HCT116 (cell line): ENCODE measurements at regions not wholly inside any gene's neighbourhood (a gene's known extent, or its start where the extent isn't known, plus 50 kb on each side); places are given as distances from the start of the nearest gene placed in this dataset.

Source experiments
- ATAC-seq: fragments of 200-7000 bp; cut with Tn5 transposase; 2 replicates; pipeline ENCODE4 v1.9.1; 2020; ENCODE audit warnings: mild to moderate bottlenecking, moderate library complexity
- BruUV-seq: library from RNA; stranded (reverse); fragments of 400-500 nt; replicated peaks from 2 replicates; lab custom pipeline; 2021; lab: Mats Ljungman, UMichigan
- CTCF ChIA-PET: fragments of 300-600 bp; sonication (Branson Sonifier 250); formaldehyde crosslinking; loops from one replicate; lab custom pipeline; 2021; ENCODE audit warnings: antibody characterized with exemption; lab: Charles Lee
- POLR2A ChIA-PET: fragments of 300-600, 350-600 bp; sonication (Branson Sonifier 250); formaldehyde crosslinking; loops from one replicate; lab custom pipeline; 2021; ENCODE audit warnings: antibody characterized with exemption; lab: Charles Lee
- RAD21 ChIA-PET, 2 experiments: fragments of 300-600 bp; sonication (Branson Sonifier 250); formaldehyde crosslinking; loops; one replicate each; lab custom pipeline; 2023; ENCODE audit warnings: low total read pairs in 2 of 2; ENCODE audit not compliant: uncharacterized antibody in 2 of 2, unreplicated experiment in 2 of 2, low non-redundant PET in 1 of 2; lab: Charles Lee
- DNase-seq: peaks from one replicate; pipeline ENCODE4 v3.0.0-alpha.2; 2010; ENCODE audit warnings: low read depth, low spot score
- H2AFZ ChIP-seq: fragments of 200-600 bp; shearing (Covaris generic), sonication (generic); 2 replicates; pipeline ENCODE4 v1.6.1; 2017; ENCODE audit warnings: low read depth, mixed run types, mixed read lengths, antibody characterized with exemption, low read length; ENCODE audit not compliant: poor library complexity, severe bottlenecking
- H3K27ac ChIP-seq: 2 replicates; pipeline ENCODE4 v1.5.1; 2012; ENCODE audit warnings: low read depth, low read length
- H3K27me3 ChIP-seq: fragments of 200-600 bp; sonication (generic); 2 replicates; pipeline ENCODE4 v1.6.1; 2016; ENCODE audit warnings: mixed run types, low read length, mixed read lengths; ENCODE audit not compliant: insufficient read depth
- H3K36me3 ChIP-seq, 2 experiments: fragments of 200-500 bp in 1 of 2; fragments of 200-600 bp in 1 of 2; sonication (Bioruptor generic) in 1 of 2; sonication (generic) in 1 of 2; 2 replicates each; pipeline versions ENCODE4 v1.5.1 to v1.6.1; 2014 to 2016; ENCODE audit warnings: low read length in 2 of 2, inconsistent platforms in 1 of 2, mixed read lengths in 1 of 2, mixed run types in 1 of 2; ENCODE audit not compliant: insufficient read depth in 2 of 2, control insufficient read depth in 1 of 2
- H3K4me1 ChIP-seq, 2 experiments: fragments of 200-600 bp in 1 of 2; sonication (generic) in 1 of 2; 2 replicates each; pipeline versions ENCODE4 v1.5.1 to v1.6.1; 2012 to 2017; ENCODE audit warnings: low read length in 2 of 2, inconsistent platforms in 1 of 2, mild to moderate bottlenecking in 1 of 2, mixed read lengths in 1 of 2, mixed run types in 1 of 2, moderate library complexity in 1 of 2; ENCODE audit not compliant: insufficient read depth in 2 of 2, control insufficient read depth in 1 of 2
- H3K4me2 ChIP-seq: fragments of 200-600 bp; sonication (generic); 2 replicates; pipeline ENCODE4 v1.6.1; 2017; ENCODE audit warnings: mixed run types, low read length, mixed read lengths
- H3K4me3 ChIP-seq, 2 experiments: fragments of 200-600 bp in 1 of 2; sonication (generic) in 1 of 2; replicated peaks in 1 of 2; 2 replicates each; pipeline ENCODE4 v1.5.1; 2011 to 2016; ENCODE audit warnings: low read length in 2 of 2, control low read depth in 1 of 2, low read depth in 1 of 2, mild to moderate bottlenecking in 1 of 2, mixed read lengths in 1 of 2, mixed run types in 1 of 2
- H3K79me2 ChIP-seq: fragments of 200-600 bp; sonication (generic); 2 replicates; pipeline ENCODE4 v1.6.1; 2017; ENCODE audit warnings: mild to moderate bottlenecking, mixed run types, low read length, moderate library complexity, mixed read lengths; ENCODE audit not compliant: insufficient read depth
- H3K9ac ChIP-seq: fragments of 200-600 bp; sonication (generic); 2 replicates; pipeline ENCODE4 v1.6.1; 2016; ENCODE audit warnings: low read length, mixed read lengths
- H3K9me2 ChIP-seq: fragments of 200-600 bp; sonication (generic), shearing (Covaris generic); 2 replicates; pipeline ENCODE4 v1.6.1; 2017; ENCODE audit warnings: mixed run types, mild to moderate bottlenecking, moderate library complexity; ENCODE audit not compliant: insufficient read depth
- H3K9me3 ChIP-seq, 2 experiments: fragments of 200-500 bp in 1 of 2; fragments of 200-600 bp in 1 of 2; sonication (Bioruptor generic) in 1 of 2; sonication (generic) in 1 of 2; 2 replicates each; pipeline ENCODE4 v1.6.1; 2014 to 2017; ENCODE audit warnings: low read length in 2 of 2, mixed read lengths in 2 of 2, inconsistent platforms in 1 of 2, low read depth in 1 of 2, mild to moderate bottlenecking in 1 of 2, mixed run types in 1 of 2, moderate library complexity in 1 of 2; ENCODE audit not compliant: control insufficient read depth in 1 of 2, insufficient read depth in 1 of 2
- H4K20me1 ChIP-seq: fragments of 200-600 bp; sonication (generic), shearing (Covaris generic); 2 replicates; pipeline ENCODE4 v1.6.1; 2017; ENCODE audit warnings: mixed run types, mild to moderate bottlenecking, moderate library complexity; ENCODE audit not compliant: insufficient read depth
- CBX3 ChIP-seq: IDR thresholded peaks from 2 replicates; pipeline ENCODE4 v1.6.1; 2012; ENCODE audit warnings: low read depth
- EGR1 ChIP-seq: IDR thresholded peaks from 2 replicates; pipeline ENCODE4 v1.6.1; 2012; ENCODE audit warnings: low read depth
- ELF1 ChIP-seq: IDR thresholded peaks from 2 replicates; pipeline ENCODE4 v1.6.1; 2012; ENCODE audit warnings: low read depth, borderline replicate concordance
- EZH2 ChIP-seq: fragments of 200-600 bp; sonication (generic); IDR thresholded peaks from 2 replicates; pipeline ENCODE4 v1.6.1; 2017; ENCODE audit warnings: antibody characterized with exemption, mixed run types
- EZH2phosphoT487 ChIP-seq: fragments of 200-600 bp; IDR thresholded peaks from 2 replicates; pipeline ENCODE4 v1.6.1; 2018; ENCODE audit warnings: antibody characterized with exemption, borderline replicate concordance
- FOSL1 ChIP-seq: IDR thresholded peaks from 2 replicates; pipeline ENCODE4 v1.6.1; 2012; ENCODE audit warnings: low read depth
- JUND ChIP-seq: IDR thresholded peaks from 2 replicates; pipeline ENCODE4 v1.6.1; 2012
- POLR2A ChIP-seq: IDR thresholded peaks from 2 replicates; pipeline ENCODE4 v1.7.0; 2011; ENCODE audit warnings: borderline replicate concordance; ENCODE audit not compliant: insufficient read depth, insufficient read length; ENCODE audit errors: extremely low read depth
- RAD21 ChIP-seq: IDR thresholded peaks from 2 replicates; pipeline ENCODE4 v1.6.1; 2012; ENCODE audit warnings: low read depth, mild to moderate bottlenecking
- SIN3A ChIP-seq: IDR thresholded peaks from 2 replicates; pipeline ENCODE4 v1.6.1; 2012; ENCODE audit warnings: low read depth
- SP1 ChIP-seq: IDR thresholded peaks from 2 replicates; pipeline ENCODE4 v1.6.1; 2012; ENCODE audit warnings: low read depth
- SRF ChIP-seq: IDR thresholded peaks from 2 replicates; pipeline ENCODE4 v1.6.1; 2012; ENCODE audit warnings: low read depth
- YY1 ChIP-seq: IDR thresholded peaks from 2 replicates; pipeline ENCODE4 v1.6.1; 2011; ENCODE audit warnings: low read length, low read depth, moderate library complexity, mild to moderate bottlenecking; ENCODE audit not compliant: insufficient replicate concordance; ENCODE audit errors: extremely low read depth
- ZBTB33 ChIP-seq: IDR thresholded peaks from 2 replicates; pipeline ENCODE4 v1.6.1; 2011; ENCODE audit warnings: mild to moderate bottlenecking, low read length, moderate library complexity; ENCODE audit not compliant: insufficient replicate concordance; ENCODE audit errors: extremely low read depth
- ZNF274 ChIP-seq: fragments of 200-500 bp; sonication (Bioruptor generic); IDR thresholded peaks from 2 replicates; pipeline ENCODE4 v1.6.1; 2014; ENCODE audit warnings: mild to moderate bottlenecking, low read depth, low read length, inconsistent platforms
- intact Hi-C: fragments of 100-400 bp; cut with micrococcal nuclease; formaldehyde crosslinking; loops from 2 replicates; pipeline ENCODE4 v1.10.0; 2022
- TF ChIP-seq, protein P1 (sequence below): IDR thresholded peaks from 2 replicates; pipeline ENCODE4 v1.6.1; 2012
- TF ChIP-seq, protein P2 (sequence below), 3 experiments: fragments of 200-600 bp in 1 of 3; sonication (generic) in 1 of 3; IDR thresholded peaks in 2 of 3; conservative IDR thresholded peaks in 1 of 3; 2 replicates each; pipeline ENCODE4 v1.5.1; 2012 to 2017; ENCODE audit warnings: low read depth in 2 of 3, low read length in 2 of 3, antibody characterized with exemption in 1 of 3, borderline replicate concordance in 1 of 3, control low read depth in 1 of 3, mild to moderate bottlenecking in 1 of 3, mixed read lengths in 1 of 3, mixed run types in 1 of 3, moderate library complexity in 1 of 3; ENCODE audit not compliant: insufficient read depth in 1 of 3

- TF ChIP-seq ZBTB33 = no peak
- TF ChIP-seq ZNF274 = no peak
- no peak for TF ChIP-seq RAD21
- no peak for TF ChIP-seq POLR2A
- no peak for TF ChIP-seq EGR1
- TF ChIP-seq, protein P1, sequence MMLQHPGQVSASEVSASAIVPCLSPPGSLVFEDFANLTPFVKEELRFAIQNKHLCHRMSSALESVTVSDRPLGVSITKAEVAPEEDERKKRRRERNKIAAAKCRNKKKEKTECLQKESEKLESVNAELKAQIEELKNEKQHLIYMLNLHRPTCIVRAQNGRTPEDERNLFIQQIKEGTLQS = no peak
Measured at GRCh38 chr1:163006051-163006834, 62.9 kb upstream of the RGS4 start (continued).

DNA sequence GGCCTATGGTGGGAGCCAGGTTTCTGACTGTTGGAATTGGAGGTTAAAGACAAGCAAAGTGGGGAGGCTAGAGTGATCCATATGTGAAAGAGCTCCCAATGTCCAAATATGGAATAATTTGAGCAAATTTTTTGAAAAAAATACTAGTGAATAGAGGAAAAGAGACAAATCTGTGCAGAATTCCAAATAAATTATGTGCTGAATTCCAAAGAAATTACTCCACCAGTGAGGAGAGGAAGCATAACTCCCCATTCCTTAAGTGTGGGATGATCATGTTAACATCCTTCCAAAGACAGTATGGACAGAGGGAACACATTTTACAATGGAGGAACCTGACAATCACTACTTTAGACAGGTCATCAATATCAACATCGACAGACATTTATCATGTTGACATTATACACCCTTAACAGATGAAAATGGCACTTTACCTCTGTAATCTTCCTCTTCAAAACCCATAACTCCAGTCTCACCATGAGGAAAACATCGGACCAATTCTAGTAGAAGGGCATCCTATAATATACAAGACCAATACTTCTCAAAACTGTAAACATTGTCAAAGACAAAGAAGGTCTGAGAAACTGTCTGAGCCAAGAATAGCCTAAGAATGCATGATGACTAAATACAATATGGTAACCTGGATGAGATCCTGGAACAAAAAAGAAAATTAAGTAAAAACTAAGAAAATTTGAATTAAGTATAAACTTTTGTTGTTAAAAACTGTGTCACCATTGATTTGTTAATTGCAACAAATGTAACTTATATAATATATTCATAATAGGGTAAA is 71.5 kb upstream of the RGS4 start:
- no peak for DNase-seq
- BruUV-seq = no TSS peak
- no peak overlapping the region for H3K4me3 ChIP-seq
- H3K9ac ChIP-seq = no peak overlapping the region
- no peaks in the 10 kb centered on the region for H3K9me2 ChIP-seq
- no peak overlapping the region for H3K4me2 ChIP-seq
- H3K79me2 ChIP-seq = no peaks in the 10 kb centered on the region
- no peaks in the 10 kb centered on the region for H3K4me1 ChIP-seq
- no peaks in the 10 kb centered on the region for H3K27me3 ChIP-seq
- POLR2A ChIA-PET = no interaction called here
- CTCF ChIA-PET = no interaction called here
- intact Hi-C loops = no loop called here
- RAD21 ChIA-PET = no interaction called here
- no peak overlapping the region for H3K27ac ChIP-seq
- no peaks in the 10 kb centered on the region for H3K36me3 ChIP-seq
- no peak overlapping the region for H2AFZ ChIP-seq
- H4K20me1 ChIP-seq = no peaks in the 10 kb centered on the region
- no peak for ATAC-seq
- H3K9me3 ChIP-seq = no peaks in the 10 kb centered on the region
- TF ChIP-seq EZH2phosphoT487 = no peak
- no peak for TF ChIP-seq SRF
- no peak for TF ChIP-seq SP1
- no peak for TF ChIP-seq ZBTB33
- no peak for TF ChIP-seq YY1
- no peak for TF ChIP-seq JUND
- no peak for TF ChIP-seq EGR1
- no peak for TF ChIP-seq ELF1
- no peak for TF ChIP-seq EZH2
- no peak for TF ChIP-seq CBX3
- TF ChIP-seq, protein P1 = no peak
- no peak for TF ChIP-seq FOSL1
- no peak for TF ChIP-seq RAD21
- TF ChIP-seq, protein P2, sequence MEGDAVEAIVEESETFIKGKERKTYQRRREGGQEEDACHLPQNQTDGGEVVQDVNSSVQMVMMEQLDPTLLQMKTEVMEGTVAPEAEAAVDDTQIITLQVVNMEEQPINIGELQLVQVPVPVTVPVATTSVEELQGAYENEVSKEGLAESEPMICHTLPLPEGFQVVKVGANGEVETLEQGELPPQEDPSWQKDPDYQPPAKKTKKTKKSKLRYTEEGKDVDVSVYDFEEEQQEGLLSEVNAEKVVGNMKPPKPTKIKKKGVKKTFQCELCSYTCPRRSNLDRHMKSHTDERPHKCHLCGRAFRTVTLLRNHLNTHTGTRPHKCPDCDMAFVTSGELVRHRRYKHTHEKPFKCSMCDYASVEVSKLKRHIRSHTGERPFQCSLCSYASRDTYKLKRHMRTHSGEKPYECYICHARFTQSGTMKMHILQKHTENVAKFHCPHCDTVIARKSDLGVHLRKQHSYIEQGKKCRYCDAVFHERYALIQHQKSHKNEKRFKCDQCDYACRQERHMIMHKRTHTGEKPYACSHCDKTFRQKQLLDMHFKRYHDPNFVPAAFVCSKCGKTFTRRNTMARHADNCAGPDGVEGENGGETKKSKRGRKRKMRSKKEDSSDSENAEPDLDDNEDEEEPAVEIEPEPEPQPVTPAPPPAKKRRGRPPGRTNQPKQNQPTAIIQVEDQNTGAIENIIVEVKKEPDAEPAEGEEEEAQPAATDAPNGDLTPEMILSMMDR (IDR thresholded peaks at IDR 0.05 in 2 of 3, conservative IDR thresholded peaks at IDR 0.05 in 1 of 3; ENCODE audit: borderline replicate concordance in 1 of 3, insufficient read depth in 1 of 3, low read depth in 2 of 3, low read length in 2 of 3) = no peak
- no peak for TF ChIP-seq SIN3A
